PC-9 (cell line): ENCODE measurements at regions not wholly inside any gene's neighbourhood (a gene's known extent, or its start where the extent isn't known, plus 50 kb on each side); places are given as distances from the start of the nearest gene placed in this dataset.

Experiments
- BruUV-seq: library from RNA; stranded (reverse); fragments of 400-500 nt; replicated peaks from 2 replicates; lab custom pipeline; 2021; lab: Mats Ljungman, UMichigan
- CTCF ChIA-PET: fragments of 300-600 bp; sonication (Branson Sonifier 250); formaldehyde crosslinking; loops from one replicate; lab custom pipeline; 2022; ENCODE audit warnings: antibody characterized with exemption; lab: Charles Lee
- POLR2A ChIA-PET: fragments of 300-600 bp; sonication (Branson Sonifier 250); formaldehyde crosslinking; loops from one replicate; lab custom pipeline; 2022; ENCODE audit warnings: antibody characterized with exemption; ENCODE audit not compliant: unreplicated experiment; lab: Charles Lee
- DNase-seq, 2 experiments: peaks; one replicate each; pipeline versions ENCODE4 v3.0.0 to v3.0.0-alpha.2; 2015 to 2022; ENCODE audit warnings: mixed read lengths in 1 of 2
- H2AFZ ChIP-seq: fragments of 200-600 bp; sonication (generic); 2 replicates; pipeline ENCODE4 v1.8.1; 2017; ENCODE audit warnings: antibody characterized with exemption
- H3F3A ChIP-seq: fragments of 200-600 bp; sonication (generic); 2 replicates; pipeline ENCODE4 v1.8.1; 2017; ENCODE audit warnings: antibody characterized with exemption, mild to moderate bottlenecking, low read depth; ENCODE audit not compliant: insufficient read depth
- H3K27ac ChIP-seq: fragments of 200-600 bp; sonication (generic); 2 replicates; pipeline ENCODE4 v1.6.1; 2016; ENCODE audit warnings: mixed run types
- H3K27me3 ChIP-seq: fragments of 200-600 bp; sonication (generic); 2 replicates; pipeline ENCODE4 v1.6.1; 2016; ENCODE audit warnings: low read depth, mixed run types; ENCODE audit not compliant: insufficient read depth
- H3K36me3 ChIP-seq: fragments of 200-600 bp; sonication (generic); 2 replicates; pipeline ENCODE4 v1.6.1; 2016; ENCODE audit warnings: low read depth, mixed run types
- H3K4me1 ChIP-seq: fragments of 200-600 bp; sonication (generic); replicated peaks from 2 replicates; pipeline ENCODE4 v1.6.1; 2016; ENCODE audit warnings: mixed run types; ENCODE audit not compliant: insufficient read depth
- H3K4me2 ChIP-seq: fragments of 200-600 bp; sonication (generic); 2 replicates; pipeline ENCODE4 v1.6.1; 2017; ENCODE audit warnings: mixed run types
- H3K4me3 ChIP-seq: fragments of 200-600 bp; sonication (generic); 2 replicates; pipeline ENCODE4 v1.6.1; 2016; ENCODE audit warnings: mixed run types
- H3K79me2 ChIP-seq: fragments of 200-600 bp; sonication (generic); 2 replicates; pipeline ENCODE4 v1.6.1; 2017; ENCODE audit warnings: low read depth, mixed run types
- H3K9me2 ChIP-seq: fragments of 200-600 bp; sonication (generic); 2 replicates; pipeline ENCODE4 v1.8.1; 2017; ENCODE audit warnings: mild to moderate bottlenecking; ENCODE audit not compliant: insufficient read depth
- H3K9me3 ChIP-seq: fragments of 200-600 bp; sonication (generic); 2 replicates; pipeline ENCODE4 v1.8.1; 2016; ENCODE audit warnings: low read depth; ENCODE audit not compliant: insufficient read depth
- H4K20me1 ChIP-seq: fragments of 200-600 bp; sonication (generic); 2 replicates; pipeline ENCODE4 v1.8.1; 2017; ENCODE audit not compliant: insufficient read depth
- CTCF ChIP-seq: fragments of 200-600 bp; sonication (generic); conservative IDR thresholded peaks from 2 replicates; pipeline ENCODE4 v1.6.1; 2017; ENCODE audit warnings: mixed run types, antibody characterized with exemption, mild to moderate bottlenecking, moderate library complexity
- EZH2 ChIP-seq: fragments of 200-600 bp; sonication (generic); IDR thresholded peaks from 2 replicates; pipeline ENCODE4 v1.8.0; 2017; ENCODE audit warnings: antibody characterized with exemption, low read depth
- intact Hi-C: fragments of 100-400 bp; cut with micrococcal nuclease; formaldehyde crosslinking; loops from one replicate; pipeline ENCODE4 v1.10.0; 2022; ENCODE audit not compliant: unreplicated experiment

- no peaks in the 10 kb centered on the region for H4K20me1 ChIP-seq
- 0 out of 2 replicates have a peak, but pooled peaks cover 5% of the 10 kb centered on the region for H3K9me3 ChIP-seq
- H3K9me2 ChIP-seq = no peaks in the 10 kb centered on the region; the same call in 1 of the 2 replicates
- no peak for DNase-seq
- no peaks in the 10 kb centered on the region for H3F3A ChIP-seq
- H3K4me2 ChIP-seq = no peak overlapping the region
- no peaks in the 10 kb centered on the region for H3K79me2 ChIP-seq
- intact Hi-C loops = no loop called here
- ChIA-PET CTCF (no interaction called here), POLR2A (no interaction called here)
- H3K4me3 ChIP-seq = no peak overlapping the region
- no TSS peak for BruUV-seq
- no peak overlapping the region; the same call in 1 of the 2 replicates for H2AFZ ChIP-seq
- no peaks in the 10 kb centered on the region for H3K4me1 ChIP-seq
- no peak overlapping the region for H3K27ac ChIP-seq
- H3K27me3 ChIP-seq = no peaks in the 10 kb centered on the region
- no peaks in the 10 kb centered on the region for H3K36me3 ChIP-seq
- TF ChIP-seq EZH2 (no peak), CTCF (no peak)
Measured at GRCh38 chr6:155690820-155691219, 235.2 kb upstream of the NOX3 start.

- TF ChIP-seq CTCF (no peak), EZH2 (no peak)
- Histone ChIP-seq H3K4me1 (no peaks in the 10 kb centered on the region), H2AFZ (no peak overlapping the region), H3K9me2 (no peaks in the 10 kb centered on the region; the same call in 1 of the 2 replicates), H3K79me2 (no peaks in the 10 kb centered on the region), H3K4me3 (no peak overlapping the region), H4K20me1 (no peaks in the 10 kb centered on the region), H3K4me2 (no peak overlapping the region), H3K27me3 (no peaks in the 10 kb centered on the region), H3K9me3 (0 out of 2 replicates have a peak, but pooled peaks cover 5% of the 10 kb centered on the region), H3K36me3 (no peaks in the 10 kb centered on the region), H3F3A (no peaks in the 10 kb centered on the region), H3K27ac (no peak overlapping the region)
- POLR2A ChIA-PET = no interaction called here
- intact Hi-C loops = no loop called here
- no peak for DNase-seq
- BruUV-seq = no TSS peak
- CTCF ChIA-PET = no interaction called here
Measured at GRCh38 chr6:155687645-155688044, 232.0 kb upstream of the NOX3 start.

- Histone ChIP-seq H3K27ac (no peak overlapping the region), H3K9me3 (no peaks in the 10 kb centered on the region), H3K4me1 (no peaks in the 10 kb centered on the region), H3K4me2 (no peak overlapping the region), H3K36me3 (no peaks in the 10 kb centered on the region), H3K4me3 (no peak overlapping the region), H3K9me2 (no peaks in the 10 kb centered on the region; the same call in 1 of the 2 replicates), H3K27me3 (no peaks in the 10 kb centered on the region), H4K20me1 (no peaks in the 10 kb centered on the region), H3K79me2 (no peaks in the 10 kb centered on the region), H2AFZ (no peak overlapping the region), H3F3A (no peaks in the 10 kb centered on the region)
- no peak for TF ChIP-seq EZH2
- TF ChIP-seq CTCF = no peak
- DNase-seq = no peak
- no TSS peak for BruUV-seq
- CTCF ChIA-PET = no interaction called here
- intact Hi-C loops = no loop called here
- POLR2A ChIA-PET = no interaction called here
Measured at GRCh38 chr6:155684416-155685196, 229.0 kb upstream of the NOX3 start.
